Right lobe of liver (tissue), 6 donors: ENCODE measurements at regions not wholly inside any gene's neighbourhood (a gene's known extent, or its start where the extent isn't known, plus 50 kb on each side); places are given as distances from the start of the nearest gene placed in this dataset.

Experiments
- ATAC-seq, 4 donors: fragments of 200-7000 bp; cut with Tn5 transposase; one replicate each; pipeline ENCODE4 v1.9.1; 2020; ENCODE audit warnings: mild to moderate bottlenecking in 4 of 4, moderate library complexity in 4 of 4
- DNase-seq, 3 donors: peaks; one replicate each; pipeline ENCODE4 v3.0.0-alpha.2; 2020
- H3K27ac ChIP-seq, 3 donors: fragments of 200-600 bp; one replicate each; pipeline ENCODE4 v1.8.0; 2022
- H3K27me3 ChIP-seq, 2 donors: fragments of 200-600 bp; one replicate each; pipeline ENCODE4 v1.8.0; 2022
- H3K36me3 ChIP-seq, 4 donors: fragments of 200-600 bp; sonication (generic) in 1 of 4; one replicate each; pipeline versions ENCODE4 v1.5.1 to v1.8.0; 2017 to 2022; ENCODE audit warnings: control low read depth in 1 of 4
- H3K4me1 ChIP-seq, 4 donors: fragments of 200-600 bp; sonication (generic) in 1 of 4; one replicate each; pipeline versions ENCODE4 v1.5.1 to v1.8.0; 2017 to 2022; ENCODE audit warnings: control low read depth in 1 of 4
- H3K4me3 ChIP-seq, 3 donors: fragments of 200-600 bp; one replicate each; pipeline ENCODE4 v1.8.0; 2022
- H3K9me3 ChIP-seq, 4 donors: fragments of 200-600 bp; sonication (generic) in 1 of 4; one replicate each; pipeline versions ENCODE4 v1.5.1 to v1.8.0; 2017 to 2022; ENCODE audit warnings: control low read depth in 1 of 4
- CTCF ChIP-seq, 4 donors: fragments of 200-600 bp in 3 of 4; fragments of 450-650 bp in 1 of 4; IDR thresholded peaks; one replicate each; pipeline versions ENCODE4 v1.5.1 to v1.8.0; 2016 to 2022; ENCODE audit warnings: antibody characterized with exemption in 4 of 4, mild to moderate bottlenecking in 2 of 4
- POLR2A ChIP-seq: fragments of 450-650 bp; IDR thresholded peaks from one replicate; pipeline ENCODE4 v1.6.1; 2017; ENCODE audit warnings: antibody characterized with exemption, mild to moderate bottlenecking
- WGBS: methylation state at CpG from one replicate; pipeline ENCODE4 v1.1.6; 2018; ENCODE audit warnings: low coverage, low lambda C conversion rate; ENCODE audit not compliant: insufficient coverage; ENCODE audit errors: missing lambda C conversion rate; 5-methylcytosine and 5-hydroxymethylcytosine counted together
- intact Hi-C, 2 donors: fragments of 100-400 bp; cut with DNase I; formaldehyde crosslinking; loops; one replicate each; pipeline versions ENCODE4 v1.11.2 to v1.14.1; 2022
- donor health status: DM: no; HTN: yes; CAD: no.
- donor health status: DM: no; HTN: no; CAD: no.
- donor health status: DM: no; HTN: no; CAD: no.
- donor health status: DM: no; HTN: yes; CAD: no.
- donor health status: DM: no; HTN: yes; CAD: no.

GRCh38 chr12:19726122-19726521, 286.8 kb downstream of the AEBP2 start:
- 60% methylated on average over 1 of the region's 5 CpGs for WGBS
- Histone ChIP-seq H3K4me3 (no peak overlapping the region), H3K36me3 (no peaks in the 10 kb centered on the region), H3K9me3 (no peaks in the 10 kb centered on the region), H3K27me3 (no peaks in the 10 kb centered on the region), H3K4me1 (no peaks in the 10 kb centered on the region), H3K27ac (no peak overlapping the region)
- ATAC-seq (no peak), DNase-seq (peak in 1 of 3 donors; percentile 9)
- TF ChIP-seq CTCF (IDR thresholded peaks at IDR 0.05) (no peak), POLR2A (no peak)
- intact Hi-C loops: no loop called here

GRCh38 chr12:19726592-19726991, 287.3 kb downstream of the AEBP2 start:
- Histone ChIP-seq H3K36me3 (no peaks in the 10 kb centered on the region), H3K27ac (no peak overlapping the region), H3K4me3 (no peak overlapping the region), H3K27me3 (no peaks in the 10 kb centered on the region), H3K9me3 (no peaks in the 10 kb centered on the region), H3K4me1 (no peaks in the 10 kb centered on the region)
- TF ChIP-seq POLR2A (no peak), CTCF (IDR thresholded peaks at IDR 0.05) (no peak)
- no peak for ATAC-seq
- intact Hi-C loops: no loop called here
- WGBS: 100% methylated on average over 2 of the region's 6 CpGs
- peak in 1 of 3 donors; percentile 13 for DNase-seq

GRCh38 chr12:19737019-19737418, 297.7 kb downstream of the AEBP2 start:
- intact Hi-C loops: no loop called here

GRCh38 chr12:19739195-19739776, 300.0 kb downstream of the AEBP2 start:
- intact Hi-C loops: no loop called here
- H3K4me3 ChIP-seq: no peak overlapping the region
- H3K36me3 ChIP-seq: no peaks in the 10 kb centered on the region
- no peaks in the 10 kb centered on the region for H3K27me3 ChIP-seq
- WGBS: 66% methylated on average over 3 of the region's 3 CpGs
- no peaks in the 10 kb centered on the region for H3K4me1 ChIP-seq
- ATAC-seq (peak; percentile 56 to 73 (median 71)), DNase-seq (no peak)
- no peaks in the 10 kb centered on the region for H3K9me3 ChIP-seq
- TF ChIP-seq CTCF (IDR thresholded peaks at IDR 0.05) (peak; percentile 59 to 74 (median 66)), POLR2A (no peak)
- no peak overlapping the region for H3K27ac ChIP-seq

More at GRCh38 chr12:19737019-19737418, 297.7 kb downstream of the AEBP2 start:
- H3K27ac ChIP-seq: no peak overlapping the region
- no peaks in the 10 kb centered on the region for H3K9me3 ChIP-seq
- TF ChIP-seq POLR2A: no peak
- no peak for TF ChIP-seq CTCF (IDR thresholded peaks at IDR 0.05)
- H3K4me1 ChIP-seq: no peaks in the 10 kb centered on the region
- H3K4me3 ChIP-seq: no peak overlapping the region
- H3K36me3 ChIP-seq: no peaks in the 10 kb centered on the region
- no peaks in the 10 kb centered on the region for H3K27me3 ChIP-seq
- DNase-seq (no peak), ATAC-seq (no peak)
